Neural crest cell (in vitro differentiated cells): ENCODE measurements at regions not wholly inside any gene's neighbourhood (a gene's known extent, or its start where the extent isn't known, plus 50 kb on each side); places are given as distances from the start of the nearest gene placed in this dataset.

Source experiments
- DNase-seq: peaks from one replicate; pipeline ENCODE4 v3.0.0; 2021; ENCODE audit warnings: low read depth, mixed read lengths, low spot score
- H3K27ac Mint-ChIP-seq: one replicate; pipeline ENCODE4 v1.8.0; 2021; ENCODE audit warnings: mild to moderate bottlenecking, mixed read lengths; ENCODE audit not compliant: unreplicated experiment
- H3K27me3 Mint-ChIP-seq: 2 replicates; pipeline ENCODE4 v1.8.0; 2021; ENCODE audit warnings: low read depth, mild to moderate bottlenecking, mixed read lengths
- H3K36me3 Mint-ChIP-seq: 2 replicates; pipeline ENCODE4 v1.8.0; 2021; ENCODE audit warnings: low read depth, mild to moderate bottlenecking, mixed read lengths
- H3K4me1 Mint-ChIP-seq: 2 replicates; pipeline ENCODE4 v1.8.0; 2021; ENCODE audit warnings: mixed read lengths
- H3K4me3 Mint-ChIP-seq: one replicate; pipeline ENCODE4 v1.8.0; 2021; ENCODE audit warnings: mild to moderate bottlenecking, mixed read lengths
- H3K9me3 Mint-ChIP-seq: 2 replicates; pipeline ENCODE4 v1.8.0; 2021; ENCODE audit warnings: mixed read lengths
- CTCF ChIP-seq: fragments of 200-600 bp; sonication (generic); conservative IDR thresholded peaks from 2 replicates; pipeline ENCODE4 v1.5.0; 2021; ENCODE audit warnings: antibody characterized with exemption, mild to moderate bottlenecking

DNA sequence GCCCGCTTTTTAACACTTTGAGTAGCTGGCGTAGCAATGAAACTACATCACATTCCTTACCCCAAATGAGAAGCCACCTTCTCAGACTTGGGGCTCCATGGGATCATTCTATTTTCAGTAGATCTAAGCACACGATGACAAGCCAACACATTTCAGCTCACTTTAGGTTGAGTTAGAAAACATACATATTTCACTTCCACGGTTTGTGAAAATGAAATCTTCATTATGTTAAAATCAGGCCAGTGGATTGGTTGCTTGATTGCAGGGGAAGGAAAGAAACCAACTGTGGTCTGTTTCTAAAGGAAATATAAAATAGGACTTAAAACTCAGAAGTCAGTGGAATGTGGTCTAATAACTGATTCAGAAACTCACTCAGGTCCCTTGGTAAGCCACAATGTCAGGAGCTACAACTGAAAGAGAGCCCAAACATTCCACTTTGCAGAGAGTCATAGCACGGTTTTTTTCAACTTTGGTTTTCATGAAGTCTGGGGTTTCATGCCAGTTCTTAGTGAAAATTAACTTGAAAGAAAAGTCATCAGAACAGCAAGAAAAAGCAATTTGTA, 82.3 kb upstream of the TIAM1 start:
- Mint-ChIP-seq H3K4me3 (no peak overlapping the region), H3K27ac (no peak overlapping the region), H3K27me3 (no peaks in the 10 kb centered on the region), H3K4me1 (peaks cover 8% of the 10 kb centered on the region), H3K9me3 (peaks cover 2% of the 10 kb centered on the region), H3K36me3 (peaks cover 8% of the 10 kb centered on the region)
- no peak for TF ChIP-seq CTCF
- no peak for DNase-seq

- H3K27ac Mint-ChIP-seq, result no peak overlapping the region
- H3K4me1 Mint-ChIP-seq, result peaks cover 12% of the 10 kb centered on the region
- H3K4me3 Mint-ChIP-seq, result no peak overlapping the region
- peaks cover 8% of the 10 kb centered on the region for H3K36me3 Mint-ChIP-seq
- TF ChIP-seq CTCF, result no peak
- no peaks in the 10 kb centered on the region for H3K27me3 Mint-ChIP-seq
- DNase-seq, result no peak
- peaks cover 2% of the 10 kb centered on the region for H3K9me3 Mint-ChIP-seq
Observed at GRCh38 chr21:31425138-31425537, 81.1 kb upstream of the TIAM1 start.

- Mint-ChIP-seq H3K27ac (no peak overlapping the region), H3K9me3 (peaks cover 2% of the 10 kb centered on the region), H3K4me1 (peaks cover 14% of the 10 kb centered on the region), H3K4me3 (no peak overlapping the region), H3K27me3 (no peaks in the 10 kb centered on the region), H3K36me3 (peaks cover 4% of the 10 kb centered on the region)
- DNase-seq, result no peak
- no peak for TF ChIP-seq CTCF
Observed at GRCh38 chr21:31424058-31424457, 80.0 kb upstream of the TIAM1 start.

- no peak overlapping the region for H3K27ac Mint-ChIP-seq
- H3K4me3 Mint-ChIP-seq, result no peak overlapping the region
- no peak for DNase-seq
- TF ChIP-seq CTCF, result no peak
- peaks cover 20% of the 10 kb centered on the region for H3K4me1 Mint-ChIP-seq
- H3K27me3 Mint-ChIP-seq, result no peaks in the 10 kb centered on the region
- H3K36me3 Mint-ChIP-seq, result peaks cover 2% of the 10 kb centered on the region
- peaks cover 2% of the 10 kb centered on the region for H3K9me3 Mint-ChIP-seq
Observed at GRCh38 chr21:31420988-31421387, 76.9 kb upstream of the TIAM1 start.

- Mint-ChIP-seq H3K4me1 (peaks cover 20% of the 10 kb centered on the region), H3K36me3 (peaks cover 2% of the 10 kb centered on the region), H3K27ac (no peak overlapping the region), H3K4me3 (no peak overlapping the region), H3K9me3 (peaks cover 2% of the 10 kb centered on the region), H3K27me3 (no peaks in the 10 kb centered on the region)
- DNase-seq, result no peak
- no peak for TF ChIP-seq CTCF
Observed at GRCh38 chr21:31420354-31420753, 76.3 kb upstream of the TIAM1 start.
